ENCODE measurements at regions not wholly inside any gene's neighbourhood (a gene's known extent, or its start where the extent isn't known, plus 50 kb on each side); places are given as distances from the start of the nearest gene placed in this dataset.
"Not testable (repeated sequence)": the region's sequence is repeated elsewhere in the genome, so short reads cannot be mapped to it uniquely, and the experiment has no call there.

- Histone ChIP-seq H3K36me3 (ENCODE audit: insufficient read depth, low read length) (no peaks in the 10 kb centered on the region), H3K9me3 (ENCODE audit: low read depth, low read length) (no peaks in the 10 kb centered on the region), H3K27ac (no peak overlapping the region), H3K4me3 (no peak overlapping the region), H3K9ac (ENCODE audit: insufficient read length) (no peak overlapping the region)
- no peak for DNase-seq (ENCODE audit: low read depth, low spot score)
- TF ChIP-seq POLR2AphosphoS5 (IDR thresholded peaks at IDR 0.05; ENCODE audit: borderline replicate concordance, low read depth, low read length) (no peak), EZH2 (IDR thresholded peaks at IDR 0.05) (no peak), FOXP2 (optimal IDR thresholded peaks at IDR 0.05; ENCODE audit: control extremely low read depth, extremely low read length, insufficient read depth) (no peak)
Measured at GRCh38 chr3:55264919-55265318, 222.2 kb downstream of the WNT5A start.

GRCh38 chr3:55252921-55253320 lies 234.2 kb downstream of the WNT5A start:
- no peak for DNase-seq (ENCODE audit: low read depth, low spot score)

GRCh38 chr3:55249156-55249555 lies 237.9 kb downstream of the WNT5A start:
- H3K27ac ChIP-seq; DNase-seq (ENCODE audit: low read depth, low spot score); H3K36me3 ChIP-seq (ENCODE audit: insufficient read depth, low read length); H3K9me3 ChIP-seq (ENCODE audit: low read depth, low read length); H3K9ac ChIP-seq (ENCODE audit: insufficient read length); H3K4me3 ChIP-seq: not testable (repeated sequence)

More at GRCh38 chr3:55252921-55253320, 234.2 kb downstream of the WNT5A start:
- Histone ChIP-seq H3K36me3 (ENCODE audit: insufficient read depth, low read length) (no peaks in the 10 kb centered on the region), H3K4me3 (no peak overlapping the region), H3K9me3 (ENCODE audit: low read depth, low read length) (no peaks in the 10 kb centered on the region), H3K9ac (ENCODE audit: insufficient read length) (no peak overlapping the region), H3K27ac (no peak overlapping the region)
- no peak for TF ChIP-seq EZH2 (IDR thresholded peaks at IDR 0.05)
- TF ChIP-seq FOXP2 (optimal IDR thresholded peaks at IDR 0.05; ENCODE audit: control extremely low read depth, extremely low read length, insufficient read depth): no peak
- no peak for TF ChIP-seq POLR2AphosphoS5 (IDR thresholded peaks at IDR 0.05; ENCODE audit: borderline replicate concordance, low read depth, low read length)

GRCh38 chr3:55247666-55248065 lies 239.4 kb downstream of the WNT5A start:
- Histone ChIP-seq H3K27ac (no peak overlapping the region), H3K9ac (ENCODE audit: insufficient read length) (no peak overlapping the region), H3K36me3 (ENCODE audit: insufficient read depth, low read length) (no peaks in the 10 kb centered on the region), H3K4me3 (no peak overlapping the region), H3K9me3 (ENCODE audit: low read depth, low read length) (no peaks in the 10 kb centered on the region)
- TF ChIP-seq EZH2 (IDR thresholded peaks at IDR 0.05) (no peak), FOXP2 (optimal IDR thresholded peaks at IDR 0.05; ENCODE audit: control extremely low read depth, extremely low read length, insufficient read depth) (no peak), POLR2AphosphoS5 (IDR thresholded peaks at IDR 0.05; ENCODE audit: borderline replicate concordance, low read depth, low read length) (no peak)
- no peak for DNase-seq (ENCODE audit: low read depth, low spot score)

- Histone ChIP-seq H3K4me3 (no peak overlapping the region), H3K9me3 (ENCODE audit: low read depth, low read length) (no peaks in the 10 kb centered on the region), H3K27ac (no peak overlapping the region), H3K9ac (ENCODE audit: insufficient read length) (no peak overlapping the region), H3K36me3 (ENCODE audit: insufficient read depth, low read length) (no peaks in the 10 kb centered on the region)
- no peak for TF ChIP-seq POLR2AphosphoS5 (IDR thresholded peaks at IDR 0.05; ENCODE audit: borderline replicate concordance, low read depth, low read length)
- TF ChIP-seq EZH2 (IDR thresholded peaks at IDR 0.05): no peak
- TF ChIP-seq FOXP2 (optimal IDR thresholded peaks at IDR 0.05; ENCODE audit: control extremely low read depth, extremely low read length, insufficient read depth): no peak
- no peak for DNase-seq (ENCODE audit: low read depth, low spot score)
Measured at GRCh38 chr3:55246033-55246432, 241.1 kb downstream of the WNT5A start.

GRCh38 chr3:55245351-55245750 lies 241.8 kb downstream of the WNT5A start:
- H3K4me3 ChIP-seq: no peak overlapping the region
- no peak for TF ChIP-seq EZH2 (IDR thresholded peaks at IDR 0.05)
- no peak for TF ChIP-seq POLR2AphosphoS5 (IDR thresholded peaks at IDR 0.05; ENCODE audit: borderline replicate concordance, low read depth, low read length)
- TF ChIP-seq FOXP2 (optimal IDR thresholded peaks at IDR 0.05; ENCODE audit: control extremely low read depth, extremely low read length, insufficient read depth): no peak
- H3K9ac ChIP-seq (ENCODE audit: insufficient read length): no peak overlapping the region
- no peak overlapping the region for H3K27ac ChIP-seq
- no peak for DNase-seq (ENCODE audit: low read depth, low spot score)
- H3K9me3 ChIP-seq (ENCODE audit: low read depth, low read length): no peaks in the 10 kb centered on the region
- H3K36me3 ChIP-seq (ENCODE audit: insufficient read depth, low read length): no peaks in the 10 kb centered on the region

GRCh38 chr3:55244247-55244646 lies 242.9 kb downstream of the WNT5A start:
- H3K9me3 ChIP-seq (ENCODE audit: low read depth, low read length): no peaks in the 10 kb centered on the region
- no peak overlapping the region for H3K9ac ChIP-seq (ENCODE audit: insufficient read length)
- DNase-seq (ENCODE audit: low read depth, low spot score): no peak
- no peak overlapping the region for H3K4me3 ChIP-seq
- no peaks in the 10 kb centered on the region for H3K36me3 ChIP-seq (ENCODE audit: insufficient read depth, low read length)
- TF ChIP-seq POLR2AphosphoS5 (IDR thresholded peaks at IDR 0.05; ENCODE audit: borderline replicate concordance, low read depth, low read length) (no peak), EZH2 (IDR thresholded peaks at IDR 0.05) (no peak), FOXP2 (optimal IDR thresholded peaks at IDR 0.05; ENCODE audit: control extremely low read depth, extremely low read length, insufficient read depth) (no peak)
- no peak overlapping the region for H3K27ac ChIP-seq

GRCh38 chr3:55243678-55244077 lies 243.4 kb downstream of the WNT5A start:
- no peaks in the 10 kb centered on the region for H3K36me3 ChIP-seq (ENCODE audit: insufficient read depth, low read length)
- no peak overlapping the region for H3K27ac ChIP-seq
- no peak for TF ChIP-seq EZH2 (IDR thresholded peaks at IDR 0.05)
- no peak for TF ChIP-seq POLR2AphosphoS5 (IDR thresholded peaks at IDR 0.05; ENCODE audit: borderline replicate concordance, low read depth, low read length)
- no peak for TF ChIP-seq FOXP2 (optimal IDR thresholded peaks at IDR 0.05; ENCODE audit: control extremely low read depth, extremely low read length, insufficient read depth)
- no peak overlapping the region for H3K9ac ChIP-seq (ENCODE audit: insufficient read length)
- no peak overlapping the region for H3K4me3 ChIP-seq
- H3K9me3 ChIP-seq (ENCODE audit: low read depth, low read length): no peaks in the 10 kb centered on the region
- no peak for DNase-seq (ENCODE audit: low read depth, low spot score)

GRCh38 chr3:55242921-55243320 lies 244.2 kb downstream of the WNT5A start:
- no peak overlapping the region for H3K4me3 ChIP-seq
- DNase-seq (ENCODE audit: low read depth, low spot score): no peak
- no peak for TF ChIP-seq POLR2AphosphoS5 (IDR thresholded peaks at IDR 0.05; ENCODE audit: borderline replicate concordance, low read depth, low read length)
- TF ChIP-seq EZH2 (IDR thresholded peaks at IDR 0.05): no peak
- no peak for TF ChIP-seq FOXP2 (optimal IDR thresholded peaks at IDR 0.05; ENCODE audit: control extremely low read depth, extremely low read length, insufficient read depth)
- no peaks in the 10 kb centered on the region for H3K36me3 ChIP-seq (ENCODE audit: insufficient read depth, low read length)
- H3K9me3 ChIP-seq (ENCODE audit: low read depth, low read length): no peaks in the 10 kb centered on the region
- no peak overlapping the region for H3K27ac ChIP-seq
- H3K9ac ChIP-seq (ENCODE audit: insufficient read length): no peak overlapping the region

Measured in SK-N-MC (cell line).